NOMO-1 treated with DMSO at 0.1 percent for 48 hours (cell line): ENCODE measurements at regions not wholly inside any gene's neighbourhood (a gene's known extent, or its start where the extent isn't known, plus 50 kb on each side); places are given as distances from the start of the nearest gene placed in this dataset.

Source experiments
- DNase-seq: peaks from one replicate; lab custom pipeline; 2025; ENCODE audit not compliant: unreplicated experiment; lab: John Stamatoyannopoulos, UW

DNA sequence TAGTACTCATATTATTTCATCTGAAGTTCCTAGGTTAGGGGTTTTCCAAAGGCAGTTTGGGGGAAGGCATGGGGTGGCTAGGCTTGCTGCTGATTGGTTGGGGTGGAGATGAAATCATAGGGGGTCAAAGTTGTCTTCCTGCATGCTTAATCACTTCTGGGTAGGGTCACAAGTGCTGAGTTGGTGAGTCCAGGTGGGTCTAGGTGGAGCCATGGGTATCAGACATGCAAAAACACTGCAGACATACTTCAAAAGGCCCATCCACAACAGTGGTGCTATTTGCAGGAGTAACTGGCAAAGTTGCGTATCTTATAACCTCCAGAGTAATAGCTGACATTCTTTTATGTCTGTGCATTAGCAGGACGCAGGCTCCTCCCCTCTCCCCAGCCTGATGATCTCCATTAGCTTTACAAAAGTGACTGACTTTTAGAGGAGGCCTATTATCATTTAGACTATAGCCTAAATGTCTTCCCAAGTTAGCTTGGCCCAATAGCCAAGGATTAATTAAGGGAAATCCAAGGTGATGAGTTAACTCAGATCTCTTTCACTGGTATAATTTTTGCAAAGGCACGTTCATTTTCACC lies 374.4 kb upstream of the PRMT6 start:
- no peak for DNase-seq

- DNase-seq: no peak
Observed at GRCh38 chr1:106688446-106688845, 368.0 kb upstream of the PRMT6 start.

DNA sequence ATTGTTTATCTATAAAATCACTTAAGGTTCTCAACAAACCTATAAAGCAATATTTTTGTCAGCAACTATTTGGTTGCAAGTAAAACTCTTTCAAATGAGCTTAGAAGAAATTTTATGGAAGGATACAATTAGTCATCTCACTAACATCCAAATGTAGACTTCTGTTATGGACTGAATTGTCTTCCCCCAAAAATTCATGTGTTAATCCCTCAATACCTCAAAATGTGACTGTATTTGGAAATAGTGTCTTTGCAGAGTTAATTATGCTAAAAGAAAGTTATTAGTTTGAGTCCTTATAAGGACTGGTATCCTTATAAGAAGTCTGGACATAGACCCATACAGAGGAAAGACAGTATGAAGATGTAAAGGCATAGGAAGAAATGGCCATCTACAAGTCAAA lies 357.8 kb upstream of the PRMT6 start:
- no peak for DNase-seq

- no peak for DNase-seq
Observed at GRCh38 chr1:106699433-106699832, 357.0 kb upstream of the PRMT6 start.

DNA sequence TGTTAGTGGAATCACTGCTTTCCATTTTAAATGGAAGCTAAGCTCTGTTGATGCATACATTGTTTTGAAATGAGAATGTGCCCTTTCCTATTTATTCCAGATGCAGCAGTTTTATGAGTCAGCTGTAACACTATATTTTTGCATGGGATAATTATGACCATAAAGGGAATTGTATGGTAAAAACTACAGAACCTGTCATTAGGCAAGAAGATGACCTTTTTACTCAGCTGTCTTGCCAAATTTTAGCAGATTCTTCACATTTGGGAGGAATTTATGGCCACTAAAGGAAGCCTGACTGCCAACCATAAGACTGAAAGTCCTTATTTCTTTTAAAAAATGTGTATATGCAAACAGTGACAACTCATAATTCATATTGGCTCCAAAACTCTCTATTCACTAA lies 356.3 kb upstream of the PRMT6 start:
- DNase-seq: no peak

- no peak for DNase-seq
Observed at GRCh38 chr1:106705971-106706370, 350.5 kb upstream of the PRMT6 start.

GRCh38 chr1:106717591-106717990 lies 338.9 kb upstream of the PRMT6 start:
- DNase-seq: no peak

DNA sequence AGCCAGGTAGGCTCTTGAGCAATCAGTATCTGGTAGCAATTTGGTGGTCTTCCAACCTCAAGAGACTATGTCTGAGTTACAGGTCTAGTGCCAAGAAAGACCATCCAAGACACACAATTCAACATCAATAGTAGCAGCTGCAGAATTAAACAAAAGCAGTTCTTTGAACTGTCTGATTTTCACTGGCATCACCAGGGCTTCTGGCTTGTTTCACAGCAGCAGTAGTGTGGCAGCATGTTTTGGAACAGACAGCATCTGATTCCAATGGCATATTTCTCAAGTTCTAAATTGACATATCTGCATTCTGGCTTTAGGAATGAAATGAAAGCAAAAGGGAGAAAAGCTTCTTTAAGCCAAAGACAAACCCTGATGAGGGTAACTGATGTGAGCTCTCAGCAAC lies 334.7 kb upstream of the PRMT6 start:
- DNase-seq: no peak

DNA sequence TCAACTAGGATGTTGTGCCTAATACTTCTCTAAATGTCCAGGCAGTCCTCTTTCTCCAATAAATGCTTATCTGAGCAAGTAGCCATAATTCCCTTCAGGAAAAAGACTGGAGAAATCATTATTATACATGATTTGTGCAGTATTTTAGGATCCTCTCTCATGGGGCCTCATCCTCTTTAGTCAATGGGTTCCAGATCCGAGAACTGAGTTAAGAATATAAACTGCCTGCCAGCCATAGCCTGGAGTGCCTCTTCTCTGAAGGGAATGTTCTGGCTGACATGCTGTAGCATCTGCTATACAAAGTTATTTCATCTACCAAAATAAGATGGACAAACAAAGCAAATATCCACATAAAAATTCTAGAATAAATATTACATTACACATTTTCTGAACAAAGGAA lies 334.0 kb upstream of the PRMT6 start:
- no peak for DNase-seq

GRCh38 chr1:106727171-106727570 lies 329.3 kb upstream of the PRMT6 start:
- no peak for DNase-seq

- no peak for DNase-seq
Observed at GRCh38 chr1:106746448-106747085, 309.9 kb upstream of the PRMT6 start.

DNA sequence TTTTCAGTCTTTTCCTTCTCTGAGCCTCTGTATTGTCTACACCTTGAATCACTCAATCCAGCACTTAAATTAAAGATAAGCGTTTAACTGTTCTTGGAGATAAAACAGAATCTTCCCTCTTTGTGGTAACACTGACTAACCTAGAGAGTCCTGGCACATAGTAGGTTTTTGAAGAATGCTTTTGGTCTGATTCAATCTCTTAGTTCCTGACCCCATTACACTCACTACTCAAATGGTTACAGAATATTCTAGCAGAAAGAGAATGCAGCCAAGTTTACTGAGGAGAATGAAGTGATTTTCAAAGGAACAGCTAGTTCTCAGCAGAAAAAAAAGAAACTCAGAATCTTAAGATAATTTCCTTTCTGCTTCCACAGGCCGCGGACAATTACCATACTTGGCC lies 309.2 kb upstream of the PRMT6 start:
- no peak for DNase-seq

GRCh38 chr1:106747791-106748190 lies 308.7 kb upstream of the PRMT6 start:
- DNase-seq: no peak

DNA sequence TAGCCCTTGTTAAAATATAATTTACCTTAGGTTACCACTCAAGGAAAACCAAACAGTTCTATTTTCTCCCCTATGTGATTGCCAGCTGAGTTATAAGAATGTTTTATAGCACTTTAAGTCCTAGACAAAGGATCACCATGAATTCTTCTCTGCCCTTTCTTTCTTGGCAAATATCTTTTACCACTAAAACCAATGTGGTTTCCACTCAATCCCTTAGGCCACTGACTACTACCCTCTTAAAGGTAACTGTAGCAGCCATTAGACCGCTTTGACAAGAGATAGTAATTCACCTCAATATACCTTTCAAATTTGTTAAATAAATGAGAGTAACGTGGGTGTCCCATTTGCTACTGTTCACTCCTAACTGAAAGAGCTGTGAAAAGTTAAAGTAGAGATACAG lies 307.9 kb upstream of the PRMT6 start:
- DNase-seq: no peak

DNA sequence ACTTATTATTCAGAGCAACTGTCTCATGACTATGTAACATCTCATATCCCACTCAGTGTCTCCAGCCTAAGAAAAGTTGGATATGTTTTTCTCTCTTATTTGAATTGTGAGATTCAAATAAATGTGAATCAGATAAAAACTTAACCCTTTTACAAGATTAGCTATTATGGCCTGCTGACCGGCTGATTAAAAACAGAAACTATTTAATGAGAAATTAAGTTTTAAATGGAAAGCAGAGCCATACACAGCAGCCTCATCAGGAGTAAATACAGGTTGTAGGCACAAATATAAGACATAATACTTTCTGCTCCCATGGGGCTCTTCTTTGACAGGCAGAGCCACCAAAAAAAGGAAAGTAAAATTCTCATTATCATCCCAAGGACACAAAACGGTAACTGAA lies 307.0 kb upstream of the PRMT6 start:
- no peak for DNase-seq

- DNase-seq: no peak
Observed at GRCh38 chr1:106749906-106750305, 306.6 kb upstream of the PRMT6 start.

DNA sequence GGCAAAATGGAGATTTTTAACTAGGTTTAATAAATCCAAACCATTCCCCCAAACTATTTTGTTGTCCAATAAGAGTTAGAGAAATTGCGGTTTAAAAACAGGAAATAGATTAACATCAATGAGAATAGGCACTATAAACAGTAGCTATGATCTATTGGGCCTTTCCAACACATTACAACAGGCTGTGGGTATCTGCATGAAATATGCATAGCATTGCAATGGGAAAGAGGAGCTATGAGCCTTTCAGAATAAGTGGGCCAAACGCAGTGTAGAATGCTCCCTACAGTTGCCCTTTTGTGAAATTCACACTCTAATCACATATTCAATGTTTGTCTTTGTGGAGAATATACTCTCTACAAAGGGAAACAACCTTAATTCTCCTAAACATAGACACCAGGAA lies 305.5 kb upstream of the PRMT6 start:
- no peak for DNase-seq

DNA sequence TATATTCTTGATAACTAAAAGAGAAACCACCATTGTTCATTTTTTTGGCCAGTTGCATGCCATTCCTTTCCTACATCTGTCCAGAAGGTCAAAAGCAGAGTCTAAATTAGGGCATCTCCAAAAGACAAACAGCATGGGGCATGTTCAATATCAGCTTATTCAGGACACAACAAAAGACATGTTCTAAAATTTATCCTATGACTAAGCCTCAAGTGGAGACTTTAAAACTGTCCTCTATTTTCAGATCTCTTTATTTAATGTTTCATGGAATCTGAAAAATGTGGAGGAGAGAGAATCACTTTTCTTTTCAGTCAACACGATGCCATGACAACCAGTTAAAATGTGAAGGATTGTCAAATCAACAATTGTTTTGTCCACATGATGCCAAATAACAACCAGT lies 303.4 kb upstream of the PRMT6 start:
- DNase-seq: no peak

GRCh38 chr1:106754957-106755356 lies 301.5 kb upstream of the PRMT6 start:
- DNase-seq: no peak

DNA sequence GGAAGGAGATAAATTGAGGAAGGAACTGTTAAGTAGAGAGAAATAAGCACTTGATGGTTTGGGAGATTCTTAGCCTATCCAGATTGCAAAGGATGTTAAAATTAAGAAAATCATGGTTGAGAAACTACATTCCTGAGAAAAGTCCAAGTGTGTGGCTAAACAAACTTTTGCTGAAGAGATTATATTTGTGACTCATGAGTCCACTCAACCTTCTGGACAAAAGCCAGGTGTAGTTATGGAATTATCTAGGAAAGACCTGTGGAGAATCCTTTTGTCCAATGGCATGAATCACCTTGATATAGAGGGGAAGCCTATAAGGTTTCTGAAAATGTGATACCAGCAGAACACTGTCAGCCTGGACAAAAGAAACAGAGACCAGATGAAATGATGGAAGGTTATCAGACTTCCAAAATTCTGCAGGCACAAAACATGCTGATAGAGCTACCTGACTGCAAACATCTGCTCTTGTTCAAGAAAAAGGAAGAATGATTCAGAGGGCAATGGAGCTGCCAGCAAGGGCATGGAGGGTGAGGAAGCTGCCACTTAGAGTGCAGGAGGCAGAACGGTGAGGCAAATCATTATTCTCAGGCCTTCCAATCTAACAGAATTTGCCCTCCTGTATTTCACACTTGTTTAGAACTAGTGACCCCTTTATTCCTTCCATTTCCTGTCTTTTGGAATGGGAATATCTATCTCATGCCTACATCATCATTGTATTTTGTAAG lies 300.6 kb upstream of the PRMT6 start:
- no peak for DNase-seq

GRCh38 chr1:106756752-106757151 lies 299.7 kb upstream of the PRMT6 start:
- no peak for DNase-seq

- no peak for DNase-seq
Observed at GRCh38 chr1:106768077-106768476, 288.4 kb upstream of the PRMT6 start.

GRCh38 chr1:106768501-106768900 lies 288.0 kb upstream of the PRMT6 start:
- DNase-seq: no peak
